Left ventricle myocardium inferior (tissue), 1 donor: ENCODE measurements at regions not wholly inside any gene's neighbourhood (a gene's known extent, or its start where the extent isn't known, plus 50 kb on each side); places are given as distances from the start of the nearest gene placed in this dataset.

ENCODE experiments used
- DNase-seq: peaks from one replicate; pipeline ENCODE4 v3.0.0-alpha.2; 2020
- H3K27ac ChIP-seq: fragments of 200-600 bp; replicated peaks from 2 replicates; pipeline ENCODE4 v1.8.0; 2021
- H3K27me3 ChIP-seq: fragments of 200-600 bp; 2 replicates; pipeline ENCODE4 v1.8.0; 2021; ENCODE audit warnings: low read depth
- H3K36me3 ChIP-seq: fragments of 200-600 bp; 2 replicates; pipeline ENCODE4 v1.8.0; 2021
- H3K4me1 ChIP-seq: fragments of 200-600 bp; 2 replicates; pipeline ENCODE4 v1.8.0; 2021
- H3K4me3 ChIP-seq: fragments of 200-600 bp; 2 replicates; pipeline ENCODE4 v1.8.0; 2021; ENCODE audit warnings: mild to moderate bottlenecking, moderate library complexity
- H3K9me3 ChIP-seq: fragments of 200-600 bp; replicated peaks from 2 replicates; pipeline ENCODE4 v1.8.0; 2021
- intact Hi-C: fragments of 100-400 bp; cut with micrococcal nuclease; formaldehyde crosslinking; loops from one replicate; pipeline ENCODE4 v1.11.0; 2022
- TF ChIP-seq, protein P1 (sequence below): fragments of 200-600 bp; IDR thresholded peaks from 2 replicates; pipeline ENCODE4 v1.8.0; 2021; ENCODE audit warnings: antibody characterized with exemption, mild to moderate bottlenecking, borderline replicate concordance
- donor health status: DM: no; HTN: yes; CAD: no; lungs with severe emphysema.

DNA sequence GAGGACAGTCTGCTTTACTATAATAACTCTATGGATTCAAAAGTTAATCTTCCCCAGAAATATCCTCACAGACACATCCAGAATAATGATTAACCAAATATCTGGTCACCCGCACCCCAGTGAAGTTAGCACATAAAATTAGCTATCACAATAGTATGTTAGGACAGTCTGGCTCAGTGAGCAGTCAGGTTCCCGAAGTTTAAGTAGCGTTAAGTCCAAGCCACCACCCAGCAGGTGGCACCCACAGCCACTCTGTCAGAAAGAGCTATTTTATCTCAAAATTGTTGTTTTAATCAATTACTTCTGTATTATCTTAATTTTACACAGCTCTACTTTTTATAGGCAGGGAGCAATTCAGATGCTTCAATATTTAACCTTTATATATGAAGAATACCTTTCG lies 537.5 kb downstream of the MBD2 start:
- no peaks in the 10 kb centered on the region for H3K9me3 ChIP-seq
- intact Hi-C loops: no loop called here
- H3K4me1 ChIP-seq: no peaks in the 10 kb centered on the region
- H3K4me3 ChIP-seq: no peak overlapping the region
- no peak for DNase-seq
- TF ChIP-seq, protein P1, sequence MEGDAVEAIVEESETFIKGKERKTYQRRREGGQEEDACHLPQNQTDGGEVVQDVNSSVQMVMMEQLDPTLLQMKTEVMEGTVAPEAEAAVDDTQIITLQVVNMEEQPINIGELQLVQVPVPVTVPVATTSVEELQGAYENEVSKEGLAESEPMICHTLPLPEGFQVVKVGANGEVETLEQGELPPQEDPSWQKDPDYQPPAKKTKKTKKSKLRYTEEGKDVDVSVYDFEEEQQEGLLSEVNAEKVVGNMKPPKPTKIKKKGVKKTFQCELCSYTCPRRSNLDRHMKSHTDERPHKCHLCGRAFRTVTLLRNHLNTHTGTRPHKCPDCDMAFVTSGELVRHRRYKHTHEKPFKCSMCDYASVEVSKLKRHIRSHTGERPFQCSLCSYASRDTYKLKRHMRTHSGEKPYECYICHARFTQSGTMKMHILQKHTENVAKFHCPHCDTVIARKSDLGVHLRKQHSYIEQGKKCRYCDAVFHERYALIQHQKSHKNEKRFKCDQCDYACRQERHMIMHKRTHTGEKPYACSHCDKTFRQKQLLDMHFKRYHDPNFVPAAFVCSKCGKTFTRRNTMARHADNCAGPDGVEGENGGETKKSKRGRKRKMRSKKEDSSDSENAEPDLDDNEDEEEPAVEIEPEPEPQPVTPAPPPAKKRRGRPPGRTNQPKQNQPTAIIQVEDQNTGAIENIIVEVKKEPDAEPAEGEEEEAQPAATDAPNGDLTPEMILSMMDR: no peak
- no peaks in the 10 kb centered on the region for H3K27me3 ChIP-seq
- no peaks in the 10 kb centered on the region for H3K36me3 ChIP-seq
- H3K27ac ChIP-seq: no peak overlapping the region

DNA sequence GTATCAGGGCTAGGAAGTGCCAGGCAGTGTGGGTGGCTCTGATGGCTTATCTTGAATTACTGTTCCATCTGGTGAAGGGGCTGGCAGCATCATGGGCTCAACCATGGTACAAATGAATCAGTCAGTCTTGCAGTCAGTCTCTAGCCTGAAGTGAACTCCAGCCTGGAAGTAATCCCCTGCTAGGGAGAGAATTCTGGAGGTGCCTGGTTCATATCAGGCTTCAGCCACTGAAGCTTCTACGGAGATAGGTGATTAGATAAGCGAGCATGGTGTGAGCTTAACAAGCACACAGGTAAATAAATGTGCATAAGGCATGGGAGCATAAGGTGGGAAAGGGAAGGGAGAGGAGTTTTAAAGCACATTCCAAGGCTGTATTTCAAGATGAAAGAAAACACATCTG lies 541.7 kb downstream of the MBD2 start:
- H3K36me3 ChIP-seq: no peaks in the 10 kb centered on the region
- H3K27ac ChIP-seq: no peak overlapping the region
- no peak for DNase-seq
- H3K27me3 ChIP-seq: no peaks in the 10 kb centered on the region
- intact Hi-C loops: no loop called here
- TF ChIP-seq, protein P1: no peak
- H3K9me3 ChIP-seq: no peaks in the 10 kb centered on the region
- no peaks in the 10 kb centered on the region for H3K4me1 ChIP-seq
- no peak overlapping the region for H3K4me3 ChIP-seq

DNA sequence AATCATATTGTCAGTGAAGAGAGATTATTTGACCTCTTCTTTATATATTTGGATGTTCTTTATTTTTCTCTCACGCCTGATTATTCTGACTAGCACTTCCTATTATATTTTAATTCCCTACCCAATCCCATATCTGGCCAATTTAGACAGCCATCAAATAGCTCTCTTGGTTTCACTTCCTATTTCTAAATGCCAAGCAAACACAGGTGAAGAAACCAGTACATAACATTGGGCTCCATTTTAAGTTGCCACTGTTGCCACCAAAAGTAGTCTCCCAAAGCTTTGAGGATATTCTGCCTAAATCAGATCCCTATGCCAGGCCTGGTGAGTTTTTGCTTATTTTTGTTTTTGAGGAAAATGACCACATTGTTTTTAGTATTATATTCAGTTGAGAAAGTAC lies 547.0 kb downstream of the MBD2 start:
- intact Hi-C loops: no loop called here
- no peaks in the 10 kb centered on the region for H3K9me3 ChIP-seq
- no peak overlapping the region for H3K27ac ChIP-seq
- H3K27me3 ChIP-seq: no peaks in the 10 kb centered on the region
- H3K36me3 ChIP-seq: no peaks in the 10 kb centered on the region
- DNase-seq: no peak
- no peak overlapping the region for H3K4me3 ChIP-seq
- no peaks in the 10 kb centered on the region for H3K4me1 ChIP-seq
- TF ChIP-seq, protein P1: no peak

DNA sequence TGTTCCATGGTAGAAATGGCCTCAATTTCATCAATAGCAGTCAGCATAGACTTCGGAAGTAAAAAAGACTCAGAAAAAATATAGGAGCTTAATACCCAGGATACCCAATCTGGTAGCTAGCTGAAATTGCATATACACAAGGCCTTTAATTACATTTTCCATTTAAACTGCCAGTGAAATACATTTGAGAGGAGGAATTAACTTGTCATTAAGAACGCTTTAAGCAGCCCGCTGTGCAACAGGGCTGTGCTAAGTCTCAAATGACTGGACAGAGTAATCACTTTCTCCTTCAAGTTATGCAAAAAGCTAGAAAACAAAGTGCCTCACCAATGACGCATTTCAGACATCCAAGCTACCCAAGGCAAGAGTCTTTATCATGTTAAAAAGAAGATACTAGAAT lies 558.8 kb downstream of the MBD2 start:
- H3K9me3 ChIP-seq: peaks cover 36% of the 10 kb centered on the region
- intact Hi-C loops: no loop called here

DNA sequence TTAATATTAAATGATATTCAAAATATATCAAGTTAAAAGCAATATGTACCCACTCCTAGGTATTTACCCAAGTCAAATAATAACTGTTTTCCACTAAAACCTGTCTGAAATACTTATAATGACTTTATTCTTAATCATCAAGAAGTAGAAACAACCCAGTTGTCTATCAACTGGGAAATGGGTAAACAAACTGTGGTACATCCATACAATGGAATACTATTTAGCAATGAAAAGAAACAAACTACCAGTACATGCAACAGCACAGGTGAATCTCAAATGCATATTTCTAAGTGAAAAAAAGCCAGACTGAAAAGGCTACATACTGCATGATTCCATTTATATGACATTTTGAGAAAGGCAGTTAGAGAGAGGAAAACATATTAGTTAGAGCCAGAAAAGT lies 559.9 kb downstream of the MBD2 start:
- DNase-seq: no peak
- TF ChIP-seq, protein P1: no peak
- Histone ChIP-seq H3K27ac (no peak overlapping the region), H3K27me3 (no peaks in the 10 kb centered on the region), H3K4me1 (no peaks in the 10 kb centered on the region), H3K4me3 (no peak overlapping the region), H3K36me3 (no peaks in the 10 kb centered on the region), H3K9me3 (peaks cover 29% of the 10 kb centered on the region)
- intact Hi-C loops: no loop called here

More for the DNA sequence above, 558.8 kb downstream of the MBD2 start:
- TF ChIP-seq, protein P1: no peak
- Histone ChIP-seq H3K27ac (no peak overlapping the region), H3K4me3 (no peak overlapping the region), H3K36me3 (no peaks in the 10 kb centered on the region), H3K27me3 (no peaks in the 10 kb centered on the region), H3K4me1 (no peaks in the 10 kb centered on the region)
- no peak for DNase-seq

DNA sequence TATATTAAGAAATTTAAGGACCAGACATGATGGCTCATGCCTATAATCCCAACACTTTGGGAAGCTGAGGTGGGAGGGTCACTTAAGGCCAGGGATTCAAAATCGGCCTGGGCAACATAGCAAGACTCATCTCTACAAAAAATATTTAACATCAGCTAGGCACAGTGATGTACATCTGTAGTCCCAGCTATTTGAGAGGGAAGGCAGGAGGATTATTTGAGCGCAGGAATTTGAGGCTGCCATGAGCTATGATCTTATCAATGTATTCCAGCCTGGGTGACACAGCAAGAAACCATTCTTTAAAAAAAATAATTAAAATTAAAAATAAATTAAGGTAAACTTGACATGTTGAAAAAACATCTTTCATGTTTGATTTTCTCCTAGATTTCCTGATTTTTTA lies 564.2 kb downstream of the MBD2 start:
- no peaks in the 10 kb centered on the region for H3K27me3 ChIP-seq
- TF ChIP-seq, protein P1: no peak
- H3K9me3 ChIP-seq: peaks cover 38% of the 10 kb centered on the region
- intact Hi-C loops: no loop called here
- H3K27ac ChIP-seq: no peak overlapping the region
- DNase-seq: no peak
- H3K4me3 ChIP-seq: no peak overlapping the region
- no peaks in the 10 kb centered on the region for H3K4me1 ChIP-seq
- H3K36me3 ChIP-seq: no peaks in the 10 kb centered on the region
